Large intestine (tissue), 3 donors: ENCODE measurements at regions not wholly inside any gene's neighbourhood (a gene's known extent, or its start where the extent isn't known, plus 50 kb on each side); places are given as distances from the start of the nearest gene placed in this dataset.
A peak's percentile ranks its signal among the peaks of the same experiment; 100 is the strongest.

Experiments used
- DNase-seq, 2 donors: peaks; one replicate each; pipeline versions ENCODE4 v3.0.0 to v3.0.0-alpha.2; 2013
- H3K27ac ChIP-seq: one replicate; pipeline ENCODE4 v1.5.1; 2013; ENCODE audit warnings: low read length
- H3K27me3 ChIP-seq: 2 replicates; pipeline ENCODE4 v1.6.1; 2013; ENCODE audit warnings: low read length; ENCODE audit not compliant: control insufficient read depth, insufficient read depth
- H3K36me3 ChIP-seq: 2 replicates; pipeline ENCODE4 v1.6.1; 2013; ENCODE audit warnings: low read length; ENCODE audit not compliant: control insufficient read depth, insufficient read depth
- H3K4me1 ChIP-seq: one replicate; pipeline ENCODE4 v1.6.1; 2013; ENCODE audit warnings: low read length; ENCODE audit not compliant: control insufficient read depth, insufficient read depth
- H3K4me3 ChIP-seq: one replicate; pipeline ENCODE4 v1.5.1; 2013; ENCODE audit warnings: low read length
- H3K9me3 ChIP-seq: one replicate; pipeline ENCODE4 v1.6.1; 2013; ENCODE audit warnings: mild to moderate bottlenecking, low read depth, low read length, moderate library complexity; ENCODE audit not compliant: control insufficient read depth
- WGBS: methylation state at CpG from one replicate; pipeline ENCODE4 v1.1.5; 2013; ENCODE audit warnings: low lambda C conversion rate; ENCODE audit not compliant: insufficient coverage; 5-methylcytosine and 5-hydroxymethylcytosine counted together

DNA sequence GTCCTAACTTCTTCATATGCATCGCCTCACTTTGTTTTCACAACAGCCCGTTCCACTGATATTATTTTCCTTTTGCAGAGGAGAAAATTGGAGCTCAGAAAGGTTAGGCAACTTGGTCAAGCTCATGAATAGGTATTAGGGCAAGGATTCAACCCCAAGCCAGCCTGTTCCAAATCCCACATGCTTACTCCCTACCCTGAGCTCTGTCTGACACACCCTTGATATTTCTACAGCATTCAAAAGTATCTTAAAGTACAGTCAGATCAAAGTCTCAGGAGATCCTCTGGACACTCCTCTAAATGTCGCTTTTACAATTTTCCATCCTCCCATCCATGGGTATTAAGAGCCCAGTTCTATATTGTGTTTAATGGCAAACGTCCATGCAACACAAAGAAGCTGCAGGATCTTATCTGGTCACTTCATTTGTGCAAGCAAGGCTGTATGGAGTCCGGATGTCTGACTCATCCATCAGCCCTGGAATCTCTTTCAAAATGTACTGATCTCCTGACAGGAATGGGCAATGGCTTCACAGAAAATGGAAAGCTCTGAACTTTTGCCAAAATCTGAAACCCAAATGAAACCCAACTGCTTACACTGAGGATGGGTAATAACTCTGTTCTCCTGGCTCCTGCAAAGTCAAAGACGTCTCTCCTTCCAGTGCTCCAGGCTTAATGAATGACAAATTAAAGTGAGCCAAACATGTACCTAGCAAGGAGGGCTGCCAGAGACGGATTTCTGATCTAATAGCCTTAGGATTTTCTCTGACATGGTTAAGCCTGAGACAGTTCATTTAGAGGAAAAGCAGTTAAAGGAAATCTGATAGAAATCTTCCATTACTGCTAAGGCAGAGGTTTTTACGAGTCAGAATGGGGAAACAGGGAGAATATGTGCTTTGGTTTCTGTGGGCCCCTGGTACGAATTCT lies 230.9 kb upstream of the RORA start:
- H3K27ac ChIP-seq: no peak overlapping the region
- no peaks in the 10 kb centered on the region for H3K4me1 ChIP-seq
- WGBS: 76% methylated on average over 2 of the region's 9 CpGs
- H3K4me3 ChIP-seq: no peak overlapping the region
- no peaks in the 10 kb centered on the region for H3K9me3 ChIP-seq
- no peaks in the 10 kb centered on the region for H3K27me3 ChIP-seq
- H3K36me3 ChIP-seq: no peaks in the 10 kb centered on the region
- peak in 1 of 2 donors; percentile 4 for DNase-seq

DNA sequence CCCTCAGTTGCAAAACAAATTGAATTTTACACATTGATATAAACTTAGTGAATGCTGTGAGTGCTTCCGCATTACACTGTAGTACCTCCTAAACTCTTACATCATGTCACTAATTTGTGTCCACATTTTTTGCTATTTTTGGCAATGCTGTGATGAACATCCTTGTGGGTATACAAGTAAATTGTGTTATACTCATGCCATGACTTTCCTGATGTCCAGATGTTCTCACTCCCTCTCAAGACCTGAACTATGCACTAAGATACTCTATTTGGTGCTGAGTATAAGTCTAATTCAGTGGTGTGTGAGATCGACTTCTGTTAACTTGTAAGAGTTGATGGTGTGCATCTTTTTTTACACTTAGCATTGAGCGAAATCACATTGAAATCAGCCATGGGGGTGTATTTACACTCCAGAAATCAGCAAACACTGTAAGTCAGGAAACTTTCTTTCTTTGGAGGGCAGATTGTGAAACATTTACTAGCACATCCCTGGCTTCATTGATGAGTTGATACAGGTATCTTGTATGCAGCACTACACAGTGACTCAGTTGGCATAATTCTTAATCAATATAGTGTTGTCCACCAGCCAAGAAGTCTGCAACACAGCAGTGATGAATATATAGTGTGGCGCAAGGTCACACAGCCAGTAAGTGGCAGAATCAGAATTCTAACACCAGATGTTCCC lies 228.1 kb upstream of the RORA start:
- Histone ChIP-seq H3K36me3 (no peaks in the 10 kb centered on the region), H3K27ac (no peak overlapping the region), H3K9me3 (no peaks in the 10 kb centered on the region), H3K4me3 (no peak overlapping the region), H3K4me1 (no peaks in the 10 kb centered on the region), H3K27me3 (no peaks in the 10 kb centered on the region)
- no peak for DNase-seq
- no CpG with 5 or more reads among the region's 4 CpGs for WGBS

DNA sequence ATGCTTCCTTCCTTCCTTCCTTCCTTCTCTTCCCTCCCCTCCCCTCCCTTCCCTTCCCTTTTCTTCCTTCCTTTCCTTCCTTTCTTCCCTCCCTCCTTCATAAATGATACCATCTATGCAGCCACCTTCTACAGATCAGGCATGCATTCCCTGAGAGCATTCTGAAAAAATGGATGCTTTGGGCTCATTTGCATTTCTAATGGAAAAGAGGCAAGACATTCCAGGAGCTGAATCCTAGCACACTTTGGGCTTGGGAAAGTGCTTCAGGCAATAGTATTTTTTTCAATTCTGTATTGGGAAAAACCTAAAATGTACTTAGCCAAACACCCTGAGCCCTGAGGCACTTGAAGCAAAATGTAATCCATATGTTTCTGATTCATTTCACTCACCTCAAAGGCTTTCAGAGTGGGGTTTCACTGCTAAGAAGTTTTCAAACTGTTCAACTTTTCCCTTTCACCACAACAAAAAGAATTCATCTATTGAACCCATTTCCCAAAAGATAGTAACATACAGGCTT lies 220.1 kb upstream of the RORA start:
- H3K27me3 ChIP-seq: no peaks in the 10 kb centered on the region
- no peak overlapping the region for H3K27ac ChIP-seq
- no peak for DNase-seq
- no peaks in the 10 kb centered on the region for H3K36me3 ChIP-seq
- no peaks in the 10 kb centered on the region for H3K9me3 ChIP-seq
- H3K4me3 ChIP-seq: no peak overlapping the region
- no peaks in the 10 kb centered on the region for H3K4me1 ChIP-seq

DNA sequence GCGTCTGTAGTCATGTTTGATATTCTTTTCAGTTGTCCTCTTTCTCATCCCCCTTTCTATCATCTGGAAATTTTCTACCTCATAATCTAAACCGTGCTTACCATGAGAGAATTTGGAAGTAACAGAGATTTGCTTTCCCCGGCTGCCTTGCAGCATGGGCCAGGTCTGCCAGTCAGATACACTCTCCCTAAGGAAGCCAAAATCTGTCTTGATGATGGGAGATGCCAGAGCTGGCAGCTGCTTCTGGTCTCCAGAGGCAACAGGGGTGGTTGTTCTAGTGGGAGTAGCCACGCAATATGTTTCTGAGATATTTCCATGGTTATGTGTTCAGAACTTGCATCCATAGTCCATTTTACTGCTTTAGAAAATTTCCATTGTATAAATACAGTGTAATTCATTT lies 218.9 kb upstream of the RORA start:
- no peaks in the 10 kb centered on the region for H3K36me3 ChIP-seq
- H3K27me3 ChIP-seq: no peaks in the 10 kb centered on the region
- H3K27ac ChIP-seq: no peak overlapping the region
- H3K4me1 ChIP-seq: no peaks in the 10 kb centered on the region
- no peak overlapping the region for H3K4me3 ChIP-seq
- no peaks in the 10 kb centered on the region for H3K9me3 ChIP-seq
- DNase-seq: no peak
- 81% methylated on average over 2 of the region's 4 CpGs for WGBS

DNA sequence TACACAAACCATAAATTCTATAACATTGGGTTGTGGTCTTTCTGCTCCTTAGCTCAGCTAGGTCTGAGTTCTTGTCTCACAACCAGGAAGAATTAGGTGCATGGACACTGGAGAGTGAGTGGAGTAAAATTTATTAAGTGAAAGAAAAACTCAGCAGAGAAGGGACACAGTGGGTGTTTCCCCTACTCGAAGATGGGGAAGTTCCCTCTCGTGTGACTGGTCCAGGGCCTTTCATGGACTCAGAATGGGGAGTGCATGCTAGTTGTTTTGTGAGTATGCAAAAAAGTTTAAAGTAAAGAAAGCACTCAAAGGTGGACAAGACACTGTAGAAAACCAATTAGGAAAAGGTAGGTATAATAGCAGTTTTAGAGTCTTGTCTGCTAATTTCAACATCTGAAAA lies 215.5 kb upstream of the RORA start:
- no peak overlapping the region for H3K27ac ChIP-seq
- H3K4me1 ChIP-seq: no peaks in the 10 kb centered on the region
- H3K27me3 ChIP-seq: no peaks in the 10 kb centered on the region
- H3K9me3 ChIP-seq: no peaks in the 10 kb centered on the region
- H3K36me3 ChIP-seq: no peaks in the 10 kb centered on the region
- no peak for DNase-seq
- no peak overlapping the region for H3K4me3 ChIP-seq
- WGBS: no CpG with 5 or more reads among the region's 2 CpGs

DNA sequence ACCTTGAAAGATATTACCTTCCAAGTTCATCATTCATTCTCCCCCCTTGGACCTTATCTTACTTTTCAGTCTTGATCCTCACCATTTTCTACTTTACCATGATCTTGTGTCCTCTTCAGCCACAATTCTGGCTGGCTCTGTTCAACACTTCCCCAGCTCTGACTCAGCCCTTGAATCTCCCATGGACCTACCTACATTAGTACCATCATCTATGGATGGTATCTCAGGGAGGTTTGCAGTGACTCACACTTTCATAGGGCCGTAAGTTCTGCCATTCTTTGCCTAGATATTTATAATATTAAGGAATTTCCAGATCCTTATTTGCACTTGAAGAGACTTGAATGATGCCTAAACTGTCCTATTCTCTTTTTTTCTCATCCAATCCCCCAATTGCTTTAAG lies 213.7 kb upstream of the RORA start:
- no peaks in the 10 kb centered on the region for H3K36me3 ChIP-seq
- H3K4me1 ChIP-seq: no peaks in the 10 kb centered on the region
- H3K27ac ChIP-seq: no peak overlapping the region
- no peak overlapping the region for H3K4me3 ChIP-seq
- no CpG with 5 or more reads among the region's 1 CpG for WGBS
- no peaks in the 10 kb centered on the region for H3K27me3 ChIP-seq
- DNase-seq: no peak
- no peaks in the 10 kb centered on the region for H3K9me3 ChIP-seq

DNA sequence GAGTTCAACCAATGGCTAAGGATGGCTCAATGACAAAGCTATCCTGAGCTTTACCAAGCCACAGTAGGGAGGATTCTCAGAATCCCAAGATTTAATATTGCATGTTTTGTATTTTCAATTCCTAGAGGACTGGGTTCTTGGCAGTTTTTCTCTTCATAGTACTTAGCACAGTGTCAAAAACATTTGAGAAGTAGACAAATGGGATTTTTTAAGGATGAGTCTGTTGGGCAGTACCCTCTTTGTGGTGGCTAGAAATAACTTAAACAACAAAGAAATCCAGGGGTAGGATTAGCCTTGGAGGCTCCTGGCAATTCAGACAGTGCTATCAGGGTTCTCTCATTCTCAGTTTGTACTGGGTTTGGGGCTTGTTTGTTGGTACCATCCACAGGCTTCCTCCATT lies 212.8 kb upstream of the RORA start:
- Histone ChIP-seq H3K9me3 (no peaks in the 10 kb centered on the region), H3K4me1 (no peaks in the 10 kb centered on the region), H3K27ac (no peak overlapping the region), H3K36me3 (no peaks in the 10 kb centered on the region), H3K4me3 (no peak overlapping the region), H3K27me3 (no peaks in the 10 kb centered on the region)
- no peak for DNase-seq

DNA sequence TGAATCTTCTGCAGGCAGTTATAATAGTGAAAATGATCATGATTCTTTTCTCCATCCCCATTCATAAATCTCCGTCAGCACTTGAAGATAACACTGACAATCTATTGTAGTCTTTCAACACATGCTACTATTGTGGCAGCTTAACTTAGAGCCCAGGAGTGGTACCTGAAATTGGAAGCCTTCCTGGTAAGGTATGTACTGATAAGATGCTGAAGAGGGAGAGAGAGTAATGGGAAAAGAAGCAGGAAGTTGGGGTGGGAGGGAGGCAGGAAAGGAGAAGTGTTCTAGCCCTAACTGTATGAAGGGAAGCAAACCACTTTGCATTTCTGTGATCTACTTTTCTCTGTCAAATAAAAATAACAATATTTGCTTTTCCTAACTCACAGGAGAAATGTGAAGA lies 197.4 kb upstream of the RORA start:
- H3K27ac ChIP-seq: no peak overlapping the region
- WGBS: no CpG with 5 or more reads among the region's 1 CpG
- H3K4me1 ChIP-seq: no peaks in the 10 kb centered on the region
- no peak overlapping the region for H3K4me3 ChIP-seq
- H3K36me3 ChIP-seq: no peaks in the 10 kb centered on the region
- H3K27me3 ChIP-seq: peaks cover 2% of the 10 kb centered on the region
- no peaks in the 10 kb centered on the region for H3K9me3 ChIP-seq
- no peak for DNase-seq

DNA sequence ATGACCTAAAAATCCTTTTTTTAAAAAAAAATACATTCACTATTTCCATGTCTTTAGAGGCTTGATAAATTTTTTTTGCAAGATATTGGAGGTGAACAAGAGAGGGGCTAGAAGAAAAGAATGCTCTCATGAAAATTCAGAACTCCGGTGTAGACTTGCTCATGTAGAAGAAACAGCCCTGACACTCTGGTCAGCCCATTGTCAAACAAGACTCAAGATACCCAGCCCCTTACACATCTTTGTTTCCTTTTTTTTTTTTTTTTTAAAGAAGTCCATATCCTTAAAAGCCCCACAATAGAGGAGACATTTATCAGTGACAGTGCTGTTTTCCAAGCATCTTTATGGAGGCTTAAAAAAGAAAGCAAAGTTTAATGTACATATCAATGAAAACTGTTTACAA lies 196.8 kb upstream of the RORA start:
- no CpG with 5 or more reads among the region's 1 CpG for WGBS
- peaks cover 2% of the 10 kb centered on the region for H3K27me3 ChIP-seq

DNA sequence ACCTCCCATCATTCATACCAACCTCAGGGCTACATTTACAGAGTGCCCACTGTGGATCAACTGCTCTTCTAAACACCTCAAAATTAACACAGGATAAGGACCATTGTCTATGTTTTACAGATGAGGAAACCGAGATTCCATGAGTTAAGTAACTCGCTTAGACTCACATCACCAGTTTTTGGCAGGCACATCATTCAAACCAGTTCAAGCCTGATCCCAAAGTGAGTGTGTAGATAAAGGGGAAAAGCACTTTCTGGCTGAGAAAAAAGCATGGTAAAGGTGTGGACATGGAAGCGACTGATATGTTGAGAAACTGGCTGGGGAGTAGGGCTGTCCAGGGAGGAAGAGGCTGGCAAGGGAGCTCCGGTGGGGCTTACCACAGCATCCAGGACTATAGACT lies 193.7 kb upstream of the RORA start:
- no peaks in the 10 kb centered on the region for H3K9me3 ChIP-seq
- no peak for DNase-seq
- WGBS: no CpG with 5 or more reads among the region's 4 CpGs
- H3K27ac ChIP-seq: no peak overlapping the region
- no peak overlapping the region for H3K4me3 ChIP-seq
- peaks cover 2% of the 10 kb centered on the region for H3K27me3 ChIP-seq
- H3K36me3 ChIP-seq: no peaks in the 10 kb centered on the region
- no peaks in the 10 kb centered on the region for H3K4me1 ChIP-seq

More for the DNA sequence above, 196.8 kb upstream of the RORA start:
- no peak overlapping the region for H3K4me3 ChIP-seq
- H3K9me3 ChIP-seq: no peaks in the 10 kb centered on the region
- no peak for DNase-seq
- H3K27ac ChIP-seq: no peak overlapping the region
- H3K4me1 ChIP-seq: no peaks in the 10 kb centered on the region
- H3K36me3 ChIP-seq: no peaks in the 10 kb centered on the region
